Embryonic facial prominence (tissue), 1 donor: ENCODE measurements at regions not wholly inside any gene's neighbourhood (a gene's known extent, or its start where the extent isn't known, plus 50 kb on each side); places are given as distances from the start of the nearest gene placed in this dataset.

Experiments
- DNase-seq: peaks from one replicate; pipeline ENCODE4 v3.0.0-alpha.2; 2016; ENCODE audit errors: extremely low spot score

GRCh38 chr20:40542065-40542464, 147.0 kb downstream of the MAFB start:
- no peak for DNase-seq

- DNase-seq = no peak
Observed at GRCh38 chr20:40540166-40540565, 148.9 kb downstream of the MAFB start.

- no peak for DNase-seq
Observed at GRCh38 chr20:40538131-40538530, 150.9 kb downstream of the MAFB start.

GRCh38 chr20:40536808-40537207, 152.2 kb downstream of the MAFB start:
- DNase-seq = no peak

- no peak for DNase-seq
Observed at GRCh38 chr20:40535816-40536215, 153.2 kb downstream of the MAFB start.

- no peak for DNase-seq
Observed at GRCh38 chr20:40532103-40532502, 156.9 kb downstream of the MAFB start.

GRCh38 chr20:40525351-40525750, 163.7 kb downstream of the MAFB start:
- DNase-seq = no peak

- DNase-seq = no peak
Observed at GRCh38 chr20:40524071-40524470, 165.0 kb downstream of the MAFB start.

GRCh38 chr20:40522405-40522804, 166.6 kb downstream of the MAFB start:
- DNase-seq = no peak

GRCh38 chr20:40521962-40522361, 167.1 kb downstream of the MAFB start:
- no peak for DNase-seq

- DNase-seq = no peak
Observed at GRCh38 chr20:40519918-40520317, 169.1 kb downstream of the MAFB start.

- no peak for DNase-seq
Observed at GRCh38 chr20:40512994-40513393, 176.0 kb downstream of the MAFB start.

GRCh38 chr20:40512591-40512990, 176.4 kb downstream of the MAFB start:
- DNase-seq = no peak

GRCh38 chr20:40511478-40511877, 177.6 kb downstream of the MAFB start:
- no peak for DNase-seq

- DNase-seq = no peak
Observed at GRCh38 chr20:40510622-40511021, 178.4 kb downstream of the MAFB start.

GRCh38 chr20:40508821-40509220, 180.2 kb downstream of the MAFB start:
- DNase-seq = no peak

GRCh38 chr20:40506537-40506939, 182.5 kb downstream of the MAFB start:
- no peak for DNase-seq

- no peak for DNase-seq
Observed at GRCh38 chr20:40503119-40503518, 185.9 kb downstream of the MAFB start.

- DNase-seq = no peak
Observed at GRCh38 chr20:40502576-40502975, 186.5 kb downstream of the MAFB start.

GRCh38 chr20:40499391-40499790, 189.6 kb downstream of the MAFB start:
- no peak for DNase-seq

GRCh38 chr20:40497899-40498691, 190.9 kb downstream of the MAFB start:
- no peak for DNase-seq

GRCh38 chr20:40495956-40496355, 193.1 kb downstream of the MAFB start:
- no peak for DNase-seq

- DNase-seq = no peak
Observed at GRCh38 chr20:40494248-40494647, 194.8 kb downstream of the MAFB start.

GRCh38 chr20:40493549-40493948, 195.5 kb downstream of the MAFB start:
- DNase-seq = no peak
